ENCODE measurements at regions not wholly inside any gene's neighbourhood (a gene's known extent, or its start where the extent isn't known, plus 50 kb on each side); places are given as distances from the start of the nearest gene placed in this dataset.

DNA sequence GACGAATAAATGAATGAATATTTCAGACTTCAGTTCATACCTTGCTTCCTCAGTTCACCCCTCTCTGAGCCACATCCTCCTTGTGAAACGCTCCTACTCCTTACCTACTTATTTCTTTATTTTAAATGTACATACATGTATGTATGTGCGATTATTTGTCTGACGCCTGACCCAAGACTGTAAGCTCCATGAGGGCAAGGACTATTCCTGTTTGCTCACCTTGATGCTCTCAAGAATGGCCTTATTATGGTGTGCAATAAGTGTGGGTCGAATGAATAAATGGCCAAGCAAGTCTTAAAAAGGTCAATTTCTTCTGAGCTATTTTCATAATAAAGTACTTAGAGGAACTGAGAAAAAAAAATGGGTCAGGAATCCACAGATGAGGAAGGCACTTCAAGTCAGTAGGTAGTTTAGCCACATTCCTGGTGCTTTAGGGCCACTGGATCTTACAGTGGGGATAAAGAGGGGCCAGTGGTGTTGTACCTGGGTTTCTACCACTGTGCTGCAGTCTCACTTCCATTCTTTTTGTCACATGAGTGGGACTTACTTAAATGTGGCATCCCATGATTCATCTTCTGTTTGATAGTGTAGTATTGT is 74.7 kb downstream of the SDC1 start:
- TF ChIP-seq, protein P1, sequence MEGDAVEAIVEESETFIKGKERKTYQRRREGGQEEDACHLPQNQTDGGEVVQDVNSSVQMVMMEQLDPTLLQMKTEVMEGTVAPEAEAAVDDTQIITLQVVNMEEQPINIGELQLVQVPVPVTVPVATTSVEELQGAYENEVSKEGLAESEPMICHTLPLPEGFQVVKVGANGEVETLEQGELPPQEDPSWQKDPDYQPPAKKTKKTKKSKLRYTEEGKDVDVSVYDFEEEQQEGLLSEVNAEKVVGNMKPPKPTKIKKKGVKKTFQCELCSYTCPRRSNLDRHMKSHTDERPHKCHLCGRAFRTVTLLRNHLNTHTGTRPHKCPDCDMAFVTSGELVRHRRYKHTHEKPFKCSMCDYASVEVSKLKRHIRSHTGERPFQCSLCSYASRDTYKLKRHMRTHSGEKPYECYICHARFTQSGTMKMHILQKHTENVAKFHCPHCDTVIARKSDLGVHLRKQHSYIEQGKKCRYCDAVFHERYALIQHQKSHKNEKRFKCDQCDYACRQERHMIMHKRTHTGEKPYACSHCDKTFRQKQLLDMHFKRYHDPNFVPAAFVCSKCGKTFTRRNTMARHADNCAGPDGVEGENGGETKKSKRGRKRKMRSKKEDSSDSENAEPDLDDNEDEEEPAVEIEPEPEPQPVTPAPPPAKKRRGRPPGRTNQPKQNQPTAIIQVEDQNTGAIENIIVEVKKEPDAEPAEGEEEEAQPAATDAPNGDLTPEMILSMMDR (IDR thresholded peaks at IDR 0.05; ENCODE audit: low read depth, low read length) = no peak
- no peak for DNase-seq (ENCODE audit: low read depth, low spot score)
- no peak overlapping the region for H3K4me3 ChIP-seq (ENCODE audit: low read depth, low read length)
- in situ Hi-C loops (cut with HindIII; ENCODE audit: low sequenced_read_pairs) = no loop called here

DNA sequence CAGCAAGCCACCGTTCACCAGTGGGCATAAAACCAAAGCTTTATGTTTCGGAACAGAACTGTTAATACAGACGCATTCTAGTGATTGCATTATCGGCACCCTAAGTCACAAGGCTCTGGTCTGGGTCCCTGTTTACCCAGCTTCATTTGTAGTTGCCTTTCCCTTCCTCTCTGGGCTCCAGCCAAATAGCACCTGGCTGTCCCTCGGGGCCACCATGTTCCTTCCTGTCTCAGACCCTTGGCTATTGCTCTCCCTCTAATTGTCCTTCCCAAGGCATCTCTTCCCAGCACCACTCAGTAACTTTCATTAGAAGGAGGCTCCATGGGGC is 75.3 kb downstream of the SDC1 start:
- no peak overlapping the region for H3K4me3 ChIP-seq (ENCODE audit: low read depth, low read length)
- no peak for DNase-seq (ENCODE audit: low read depth, low spot score)
- in situ Hi-C loops (cut with HindIII; ENCODE audit: low sequenced_read_pairs) = no loop called here
- TF ChIP-seq, protein P1 (IDR thresholded peaks at IDR 0.05; ENCODE audit: low read depth, low read length) = no peak

DNA sequence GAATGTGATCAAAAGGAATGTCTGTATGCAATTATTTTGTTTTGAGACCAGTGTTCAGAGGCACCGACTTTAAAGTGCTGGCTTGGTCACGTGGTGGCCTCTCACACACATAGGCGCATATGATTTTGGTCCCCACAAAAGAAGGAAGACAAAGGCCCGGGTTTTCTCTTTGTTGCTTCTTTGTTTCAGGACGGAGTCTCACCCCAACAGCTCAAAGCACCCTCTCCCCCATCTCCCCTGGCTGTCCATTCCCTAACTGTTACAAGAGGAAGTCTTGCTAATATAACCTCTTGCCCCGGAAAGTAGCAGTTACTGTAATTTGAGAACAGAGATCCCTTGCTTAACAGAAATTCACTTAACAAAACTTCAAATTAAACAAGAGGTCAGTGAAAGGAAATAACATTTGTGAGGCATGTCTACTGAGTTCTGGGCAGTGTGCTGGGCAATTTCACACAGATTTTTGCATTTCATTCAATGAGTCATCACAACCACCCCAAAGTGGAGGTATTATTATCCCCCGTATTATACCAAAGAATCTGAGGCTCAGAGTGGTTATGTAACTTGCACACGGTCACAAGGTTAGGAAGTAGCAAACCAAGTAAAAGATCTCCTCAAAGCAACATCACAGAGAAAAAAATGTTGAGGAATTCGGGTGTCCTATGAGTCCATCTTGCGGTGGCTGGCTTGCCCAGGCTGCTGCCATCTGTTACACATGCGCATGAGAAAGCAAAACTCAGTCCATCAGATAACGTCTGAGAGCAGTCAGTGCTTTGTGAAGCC is 75.8 kb downstream of the SDC1 start:
- in situ Hi-C loops (cut with HindIII; ENCODE audit: low sequenced_read_pairs) = no loop called here
- TF ChIP-seq, protein P1 (IDR thresholded peaks at IDR 0.05; ENCODE audit: low read depth, low read length) = no peak
- H3K4me3 ChIP-seq (ENCODE audit: low read depth, low read length) = no peak overlapping the region
- peak; percentile 92 for DNase-seq (ENCODE audit: low read depth, low spot score)

DNA sequence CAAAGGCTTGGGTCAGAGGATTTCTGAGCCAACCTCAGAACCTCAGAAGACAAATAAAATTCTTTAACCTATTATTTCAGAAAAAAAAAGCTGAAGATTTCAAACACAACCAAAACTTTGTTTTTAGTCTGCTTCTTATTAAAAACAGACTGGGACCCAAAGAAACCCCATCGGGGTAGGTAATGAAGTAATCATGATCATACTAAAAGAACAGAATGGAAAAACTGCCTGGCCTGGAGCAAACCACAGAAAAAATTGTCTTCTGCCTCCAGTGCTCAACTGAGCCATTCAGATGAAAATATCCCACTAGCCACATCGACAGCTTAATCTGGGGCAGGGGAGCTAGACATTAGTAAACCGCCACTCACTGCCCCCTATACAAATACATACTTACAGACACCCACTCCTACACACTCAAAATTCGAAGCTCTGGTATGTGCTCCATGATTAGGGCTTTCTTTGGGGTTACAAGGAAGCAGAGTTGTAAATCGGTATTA is 76.5 kb downstream of the SDC1 start:
- in situ Hi-C loops (cut with HindIII; ENCODE audit: low sequenced_read_pairs) = no loop called here
- no peak overlapping the region for H3K4me3 ChIP-seq (ENCODE audit: low read depth, low read length)
- TF ChIP-seq, protein P1 (IDR thresholded peaks at IDR 0.05; ENCODE audit: low read depth, low read length) = no peak
- DNase-seq (ENCODE audit: low read depth, low spot score) = peak; percentile 30

DNA sequence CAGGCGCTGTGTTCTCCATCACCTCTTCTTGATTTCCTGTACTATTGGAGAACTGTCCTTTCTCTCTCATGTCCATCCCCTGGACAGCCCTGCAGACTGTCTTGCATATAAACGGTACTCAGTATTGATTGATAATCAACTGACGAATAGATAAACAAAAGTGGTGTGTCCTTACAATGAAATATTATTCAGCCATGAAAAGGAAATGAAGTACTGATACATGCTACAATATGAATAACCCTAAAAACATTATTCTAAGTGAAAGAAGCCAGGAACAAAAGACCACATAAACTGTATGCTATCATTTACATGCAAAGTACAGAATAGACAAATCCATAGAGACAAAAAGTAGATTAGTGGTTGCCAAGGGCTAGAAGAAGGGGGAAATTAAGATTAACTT is 77.6 kb downstream of the SDC1 start:
- in situ Hi-C loops (cut with HindIII; ENCODE audit: low sequenced_read_pairs) = no loop called here
- no peak for DNase-seq (ENCODE audit: low read depth, low spot score)
- TF ChIP-seq, protein P1 (IDR thresholded peaks at IDR 0.05; ENCODE audit: low read depth, low read length) = no peak
- H3K4me3 ChIP-seq (ENCODE audit: low read depth, low read length) = no peak overlapping the region

DNA sequence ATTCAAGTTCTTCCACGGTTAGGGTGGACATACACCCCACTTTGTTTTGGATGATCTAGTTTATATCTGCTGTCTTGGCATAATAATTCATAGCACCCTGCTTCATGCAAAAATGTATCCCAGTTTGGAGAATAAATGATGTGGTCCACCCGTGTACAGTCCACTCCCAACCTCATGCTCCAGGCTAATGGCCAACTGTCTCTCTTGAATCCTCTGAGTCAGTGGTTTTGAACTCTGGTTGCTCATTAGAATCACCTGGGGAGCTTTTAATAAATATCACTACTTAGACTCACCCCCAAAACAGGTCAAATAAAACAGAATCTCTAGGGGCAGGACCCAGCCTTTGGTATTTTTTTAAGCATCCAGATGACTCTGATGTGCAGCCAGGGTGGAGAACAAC is 78.5 kb downstream of the SDC1 start:
- in situ Hi-C loops (cut with HindIII; ENCODE audit: low sequenced_read_pairs) = no loop called here
- H3K4me3 ChIP-seq (ENCODE audit: low read depth, low read length) = no peak overlapping the region
- DNase-seq (ENCODE audit: low read depth, low spot score) = no peak
- TF ChIP-seq, protein P1 (IDR thresholded peaks at IDR 0.05; ENCODE audit: low read depth, low read length) = no peak

Data from astrocyte of the spinal cord (primary cell).